ENCODE measurements at regions not wholly inside any gene's neighbourhood (a gene's known extent, or its start where the extent isn't known, plus 50 kb on each side); places are given as distances from the start of the nearest gene placed in this dataset.

DNA sequence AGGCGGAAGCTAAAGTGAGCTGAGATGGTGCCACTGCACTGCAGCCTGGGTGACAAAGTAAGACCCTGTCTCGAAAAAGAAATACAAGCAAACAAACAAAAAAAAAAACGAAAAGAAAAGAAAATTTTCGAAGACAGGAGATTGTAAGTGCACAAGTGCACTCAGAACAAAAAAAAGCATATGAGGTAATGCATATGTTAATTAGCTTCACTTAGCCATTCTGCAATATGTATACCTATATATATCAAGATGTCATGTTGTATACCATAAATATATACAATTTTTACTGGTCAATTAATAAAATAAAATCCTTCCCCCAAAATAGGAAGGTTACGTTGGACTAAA lies 127.5 kb downstream of the RIN2 start:
- Histone ChIP-seq H3K9ac (ENCODE audit: low read depth, low read length) (no peak overlapping the region), H3K27me3 (ENCODE audit: insufficient read depth, low read length) (no peaks in the 10 kb centered on the region), H3K27ac (ENCODE audit: low read depth, low read length) (no peak overlapping the region), H3K36me3 (ENCODE audit: insufficient read depth, low read length) (no peaks in the 10 kb centered on the region), H3K4me1 (ENCODE audit: insufficient read depth, low read length) (peaks cover 13% of the 10 kb centered on the region), H3K9me3 (ENCODE audit: insufficient read depth, low read depth, low read length) (no peaks in the 10 kb centered on the region), H3K4me3 (ENCODE audit: low read length) (no peak overlapping the region)
- 88% methylated on average over 4 of the region's 5 CpGs for WGBS

DNA sequence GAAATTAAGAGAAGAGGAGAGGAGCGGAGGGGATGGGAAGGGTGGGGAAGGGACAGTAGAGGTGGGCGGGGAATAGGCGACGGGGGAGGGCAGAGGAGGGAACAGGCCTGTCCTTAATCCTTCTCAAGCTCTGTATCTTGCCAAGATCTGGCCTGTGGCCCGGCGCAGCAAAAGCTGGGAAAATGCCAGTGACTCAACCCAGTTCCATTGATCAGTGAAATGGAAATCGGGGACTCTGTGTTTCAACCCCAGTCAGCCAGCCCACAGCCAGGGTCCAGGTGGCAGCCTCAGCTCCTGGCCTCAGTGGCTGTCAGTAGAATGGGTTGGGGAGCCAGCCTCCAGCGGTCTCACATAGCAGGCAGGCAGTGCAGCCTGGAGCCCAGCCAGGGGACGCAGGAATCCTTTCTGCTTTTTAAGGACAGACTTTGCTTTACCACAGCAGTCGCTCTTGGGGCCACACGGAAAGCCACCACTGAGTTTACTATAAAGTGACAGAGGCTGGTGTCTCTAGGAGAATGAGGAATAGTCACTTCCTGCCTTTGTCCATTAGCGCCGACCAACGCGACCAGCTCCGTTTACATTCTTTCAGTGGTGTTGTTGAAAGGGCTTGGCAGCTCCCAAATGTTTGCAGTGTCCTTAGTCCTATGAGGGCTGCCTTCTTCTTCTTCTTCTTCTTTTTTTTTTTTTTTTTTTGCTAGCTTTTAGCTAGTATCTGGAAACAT lies 128.0 kb downstream of the RIN2 start:
- Histone ChIP-seq H3K4me3 (ENCODE audit: low read length) (no peak overlapping the region), H3K4me1 (ENCODE audit: insufficient read depth, low read length) (peaks cover 8% of the 10 kb centered on the region), H3K9ac (ENCODE audit: low read depth, low read length) (no peak overlapping the region), H3K27ac (ENCODE audit: low read depth, low read length) (peak overlapping the region; percentile 51; the same call in 1 of the 2 replicates), H3K9me3 (ENCODE audit: insufficient read depth, low read depth, low read length) (no peaks in the 10 kb centered on the region), H3K36me3 (ENCODE audit: insufficient read depth, low read length) (no peaks in the 10 kb centered on the region), H3K27me3 (ENCODE audit: insufficient read depth, low read length) (no peaks in the 10 kb centered on the region)
- WGBS: 76% methylated on average over 16 of the region's 16 CpGs

DNA sequence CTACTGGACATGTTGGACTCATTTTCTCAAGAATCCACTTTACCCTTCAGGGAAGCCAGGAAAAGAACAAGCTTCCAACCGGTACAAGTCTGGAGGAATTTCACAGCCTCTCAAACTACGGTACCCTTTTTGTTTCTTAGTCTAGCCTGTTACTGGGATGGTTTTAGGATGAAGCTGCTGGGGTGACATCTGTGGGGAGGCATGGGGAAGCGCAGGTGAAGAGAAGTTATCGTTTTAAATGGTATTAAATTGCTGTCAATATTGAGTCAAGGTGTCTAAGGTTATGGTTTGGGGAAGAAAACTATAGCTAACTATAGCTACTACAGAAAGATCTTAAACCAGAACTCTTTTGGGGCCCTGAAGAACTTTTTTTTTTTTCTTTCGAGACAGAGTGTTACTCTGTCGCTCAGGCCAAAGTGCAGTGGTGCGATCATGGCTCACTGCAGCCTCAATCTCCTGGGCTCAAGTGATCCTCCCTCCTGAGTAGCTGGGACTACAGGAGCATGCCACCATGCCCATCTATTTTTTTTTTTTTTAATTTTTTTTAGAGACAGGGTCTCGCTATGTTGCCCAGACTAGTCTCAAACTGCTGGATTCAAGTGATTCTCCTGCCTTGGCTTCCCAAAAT lies 128.7 kb downstream of the RIN2 start:
- Histone ChIP-seq H3K36me3 (ENCODE audit: insufficient read depth, low read length) (no peaks in the 10 kb centered on the region), H3K9ac (ENCODE audit: low read depth, low read length) (no peak overlapping the region), H3K4me1 (ENCODE audit: insufficient read depth, low read length) (peaks cover 8% of the 10 kb centered on the region), H3K4me3 (ENCODE audit: low read length) (no peak overlapping the region), H3K27me3 (ENCODE audit: insufficient read depth, low read length) (no peaks in the 10 kb centered on the region), H3K9me3 (ENCODE audit: insufficient read depth, low read depth, low read length) (no peaks in the 10 kb centered on the region), H3K27ac (ENCODE audit: low read depth, low read length) (no peak overlapping the region)
- 84% methylated on average over 8 of the region's 8 CpGs for WGBS

DNA sequence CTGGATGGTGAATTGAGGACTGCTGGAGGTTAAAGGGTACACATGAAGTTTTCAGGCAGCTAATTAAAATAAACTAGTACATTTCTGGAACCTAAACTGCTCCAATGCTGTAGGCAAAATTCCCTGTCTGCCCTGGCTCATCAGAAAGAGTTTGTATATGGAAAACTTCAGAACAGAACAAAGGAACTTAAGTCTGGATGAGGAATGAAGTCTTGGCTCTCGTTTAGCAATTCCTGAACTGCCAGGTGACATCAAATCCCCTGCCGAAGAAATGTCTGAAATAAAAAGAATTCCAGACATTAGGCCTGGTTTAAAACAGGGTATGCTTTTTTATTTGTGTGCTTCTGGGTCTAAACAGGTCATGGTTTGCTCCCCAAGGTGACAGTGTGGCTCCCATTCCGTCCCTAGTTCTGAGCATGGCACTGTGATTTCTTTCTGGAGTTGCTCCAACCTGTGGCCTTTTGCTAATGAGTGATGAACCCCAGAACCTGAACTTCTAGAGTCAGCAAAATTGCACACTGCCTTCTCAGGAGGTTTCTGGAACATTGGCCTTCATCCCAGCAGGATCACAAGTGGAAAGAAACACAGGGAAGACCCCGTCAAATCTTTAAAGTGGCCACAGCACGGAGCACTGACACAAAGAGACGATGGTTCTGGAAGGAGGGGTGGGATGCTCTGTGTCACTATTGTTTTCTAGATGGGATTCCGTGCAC lies 129.4 kb upstream of the NAA20 start:
- no peaks in the 10 kb centered on the region for H3K36me3 ChIP-seq (ENCODE audit: insufficient read depth, low read length)
- H3K4me3 ChIP-seq (ENCODE audit: low read length): no peak overlapping the region
- WGBS: 84% methylated on average over 7 of the region's 7 CpGs
- no peak overlapping the region for H3K27ac ChIP-seq (ENCODE audit: low read depth, low read length)
- no peaks in the 10 kb centered on the region for H3K9me3 ChIP-seq (ENCODE audit: insufficient read depth, low read depth, low read length)
- no peak overlapping the region for H3K9ac ChIP-seq (ENCODE audit: low read depth, low read length)
- H3K4me1 ChIP-seq (ENCODE audit: insufficient read depth, low read length): peaks cover 8% of the 10 kb centered on the region
- no peaks in the 10 kb centered on the region for H3K27me3 ChIP-seq (ENCODE audit: insufficient read depth, low read length)

DNA sequence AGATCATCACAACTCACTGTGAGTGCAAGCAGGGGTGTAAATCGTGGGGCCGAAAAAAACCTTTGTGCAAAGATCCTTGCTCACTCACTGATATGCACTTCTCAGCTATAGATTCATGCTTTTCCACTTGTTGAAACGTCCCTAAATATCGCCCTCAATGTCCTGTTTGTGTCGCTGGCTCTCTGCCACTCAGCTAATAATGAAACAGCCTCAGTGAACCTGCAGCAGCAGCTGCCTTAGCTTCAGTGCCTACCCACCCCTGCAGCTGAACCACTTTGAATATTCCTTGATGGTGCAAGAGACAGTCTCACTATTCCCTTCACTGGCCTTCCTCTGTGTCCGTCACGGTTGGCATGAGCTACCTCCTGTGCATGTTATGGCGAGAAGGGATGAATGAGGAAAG lies 128.9 kb upstream of the NAA20 start:
- no peaks in the 10 kb centered on the region for H3K27me3 ChIP-seq (ENCODE audit: insufficient read depth, low read length)
- no peak overlapping the region for H3K9ac ChIP-seq (ENCODE audit: low read depth, low read length)
- no peak overlapping the region for H3K4me3 ChIP-seq (ENCODE audit: low read length)
- H3K27ac ChIP-seq (ENCODE audit: low read depth, low read length): no peak overlapping the region
- peaks cover 8% of the 10 kb centered on the region for H3K4me1 ChIP-seq (ENCODE audit: insufficient read depth, low read length)
- 95% methylated on average over 8 of the region's 8 CpGs for WGBS
- H3K9me3 ChIP-seq (ENCODE audit: insufficient read depth, low read depth, low read length): no peaks in the 10 kb centered on the region
- H3K36me3 ChIP-seq (ENCODE audit: insufficient read depth, low read length): no peaks in the 10 kb centered on the region

DNA sequence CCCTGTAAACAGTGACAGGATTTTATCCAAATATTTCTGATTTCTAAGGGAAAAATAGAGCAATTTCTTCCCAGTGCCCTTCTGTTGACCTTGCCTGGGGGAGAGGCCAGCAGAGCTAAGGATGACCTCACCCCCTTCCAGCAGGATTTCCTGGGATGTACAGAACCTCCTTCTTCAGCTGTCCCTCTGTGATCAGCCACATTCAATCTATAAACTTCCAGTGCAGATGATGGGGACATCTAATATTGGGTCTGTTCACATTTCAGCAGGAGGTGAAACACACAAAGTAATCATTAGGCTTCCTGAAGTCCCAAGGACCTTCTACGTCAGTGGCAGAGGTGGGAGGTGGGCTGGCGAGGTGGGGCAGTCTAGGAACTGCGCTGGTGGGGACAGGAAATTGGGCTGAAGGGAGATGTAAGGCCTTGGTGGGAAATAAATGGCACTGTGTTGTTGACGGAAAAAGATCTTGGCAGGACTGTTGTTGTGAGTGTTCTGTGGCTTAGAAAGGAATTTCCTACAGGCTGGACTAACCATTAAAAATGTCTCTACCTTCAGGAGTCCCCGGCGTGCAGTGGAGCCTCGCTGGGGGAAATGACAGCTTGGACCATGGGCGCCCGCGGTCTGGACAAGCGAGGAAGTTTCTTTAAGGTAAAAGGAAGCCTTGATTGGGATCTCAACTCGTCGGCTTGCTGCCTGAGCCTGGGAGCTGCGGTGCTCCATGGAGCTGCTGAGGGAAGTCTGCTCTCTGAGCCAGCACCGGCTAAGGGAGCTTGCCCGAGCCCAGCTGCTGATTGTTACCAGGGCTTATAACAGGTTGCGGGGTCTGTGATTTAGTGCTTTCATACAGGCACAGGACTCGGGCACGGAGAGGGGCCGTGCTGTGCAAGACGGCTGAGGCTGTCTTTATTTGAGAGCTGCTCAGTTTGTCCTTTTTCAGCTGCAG lies 127.9 kb upstream of the NAA20 start:
- H3K4me3 ChIP-seq (ENCODE audit: low read length): no peak overlapping the region
- no peak overlapping the region for H3K27ac ChIP-seq (ENCODE audit: low read depth, low read length)
- H3K4me1 ChIP-seq (ENCODE audit: insufficient read depth, low read length): peaks cover 8% of the 10 kb centered on the region
- H3K36me3 ChIP-seq (ENCODE audit: insufficient read depth, low read length): no peaks in the 10 kb centered on the region
- H3K9me3 ChIP-seq (ENCODE audit: insufficient read depth, low read depth, low read length): no peaks in the 10 kb centered on the region
- no peaks in the 10 kb centered on the region for H3K27me3 ChIP-seq (ENCODE audit: insufficient read depth, low read length)
- WGBS: 91% methylated on average over 21 of the region's 21 CpGs
- H3K9ac ChIP-seq (ENCODE audit: low read depth, low read length): no peak overlapping the region

DNA sequence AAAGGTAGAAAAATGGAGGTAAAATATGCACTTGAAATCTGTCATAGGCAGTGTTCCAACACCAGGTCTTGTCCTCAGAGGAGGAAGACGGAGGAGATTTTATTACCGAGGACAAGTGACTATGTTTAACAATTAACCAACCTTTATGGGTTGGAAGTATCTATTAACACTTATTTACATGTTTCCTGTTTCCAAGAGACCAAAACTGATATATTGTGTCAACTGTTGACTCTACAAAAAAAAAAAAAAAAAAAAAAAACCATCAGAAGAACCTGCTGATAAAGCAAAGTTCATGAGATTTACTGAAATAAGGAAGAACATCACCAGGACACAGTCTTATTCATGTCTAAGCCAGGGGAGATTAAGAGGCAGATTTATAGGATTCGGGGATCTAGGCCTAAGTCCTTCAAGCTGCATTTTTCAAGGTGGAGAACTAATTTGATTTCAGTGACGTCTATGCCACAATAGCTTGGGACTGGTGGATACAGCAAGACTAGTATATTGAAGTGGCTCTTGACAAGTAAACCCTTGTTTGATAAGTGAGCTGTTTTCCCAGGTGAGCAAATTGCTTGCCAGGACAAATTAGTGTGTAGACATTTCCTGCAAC lies 126.6 kb upstream of the NAA20 start:
- peaks cover 8% of the 10 kb centered on the region for H3K4me1 ChIP-seq (ENCODE audit: insufficient read depth, low read length)
- no peaks in the 10 kb centered on the region for H3K36me3 ChIP-seq (ENCODE audit: insufficient read depth, low read length)
- no peak overlapping the region for H3K4me3 ChIP-seq (ENCODE audit: low read length)
- H3K9me3 ChIP-seq (ENCODE audit: insufficient read depth, low read depth, low read length): no peaks in the 10 kb centered on the region
- H3K9ac ChIP-seq (ENCODE audit: low read depth, low read length): no peak overlapping the region
- no peak overlapping the region for H3K27ac ChIP-seq (ENCODE audit: low read depth, low read length)
- 81% methylated on average over 4 of the region's 4 CpGs for WGBS
- no peaks in the 10 kb centered on the region for H3K27me3 ChIP-seq (ENCODE audit: insufficient read depth, low read length)

DNA sequence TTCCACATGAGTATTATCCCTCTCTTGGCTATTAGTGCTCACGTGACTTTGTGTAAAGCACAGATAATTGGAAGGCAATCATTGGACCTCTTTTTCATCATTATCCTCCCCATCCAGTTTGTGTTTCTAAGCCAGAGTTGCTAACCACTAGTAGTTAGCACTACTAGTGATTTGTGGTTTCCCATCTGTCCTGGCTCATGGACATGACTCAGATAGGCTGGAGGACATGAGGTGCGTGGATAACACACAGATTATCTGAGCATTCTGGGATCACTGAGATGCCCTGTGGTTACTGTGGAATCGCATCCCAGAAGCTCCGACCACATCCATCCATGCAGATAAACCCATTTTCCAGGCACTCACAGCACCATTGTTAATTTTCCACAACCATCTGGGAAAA lies 123.8 kb upstream of the NAA20 start:
- H3K4me3 ChIP-seq (ENCODE audit: low read length): no peak overlapping the region
- H3K27ac ChIP-seq (ENCODE audit: low read depth, low read length): no peak overlapping the region
- WGBS: 92% methylated on average over 4 of the region's 4 CpGs
- H3K9me3 ChIP-seq (ENCODE audit: insufficient read depth, low read depth, low read length): 0 out of 2 replicates have a peak, but pooled peaks cover under 1% of the 10 kb centered on the region
- H3K27me3 ChIP-seq (ENCODE audit: insufficient read depth, low read length): no peaks in the 10 kb centered on the region
- H3K36me3 ChIP-seq (ENCODE audit: insufficient read depth, low read length): no peaks in the 10 kb centered on the region
- no peaks in the 10 kb centered on the region; the same call in 1 of the 2 replicates for H3K4me1 ChIP-seq (ENCODE audit: insufficient read depth, low read length)
- no peak overlapping the region for H3K9ac ChIP-seq (ENCODE audit: low read depth, low read length)

DNA sequence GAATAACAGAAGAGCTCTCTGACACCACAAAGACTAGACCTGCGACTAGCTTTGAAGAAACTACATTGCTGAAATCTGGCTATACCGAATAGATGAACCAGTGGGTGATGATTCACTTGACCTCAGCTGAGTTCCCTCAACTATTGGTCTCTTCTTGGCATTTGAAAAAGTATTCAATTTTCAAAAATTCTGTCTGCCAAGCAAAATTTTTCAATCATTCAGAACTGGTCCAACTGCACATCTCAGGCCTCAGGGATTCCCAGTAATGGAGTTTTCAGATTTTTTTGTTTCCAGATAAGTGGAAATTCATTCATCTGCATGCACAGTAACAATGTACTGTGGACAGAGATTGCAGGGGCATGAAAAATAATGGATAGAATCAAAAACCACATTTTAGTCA lies 121.4 kb upstream of the NAA20 start:
- Histone ChIP-seq H3K27me3 (ENCODE audit: insufficient read depth, low read length) (no peaks in the 10 kb centered on the region), H3K27ac (ENCODE audit: low read depth, low read length) (no peak overlapping the region), H3K9ac (ENCODE audit: low read depth, low read length) (no peak overlapping the region), H3K4me1 (ENCODE audit: insufficient read depth, low read length) (no peaks in the 10 kb centered on the region), H3K36me3 (ENCODE audit: insufficient read depth, low read length) (no peaks in the 10 kb centered on the region), H3K4me3 (ENCODE audit: low read length) (no peak overlapping the region), H3K9me3 (ENCODE audit: insufficient read depth, low read depth, low read length) (0 out of 2 replicates have a peak, but pooled peaks cover 4% of the 10 kb centered on the region)
- whole genome bisulfite sequencing: 94% methylated on average over 2 of the region's 2 CpGs

DNA sequence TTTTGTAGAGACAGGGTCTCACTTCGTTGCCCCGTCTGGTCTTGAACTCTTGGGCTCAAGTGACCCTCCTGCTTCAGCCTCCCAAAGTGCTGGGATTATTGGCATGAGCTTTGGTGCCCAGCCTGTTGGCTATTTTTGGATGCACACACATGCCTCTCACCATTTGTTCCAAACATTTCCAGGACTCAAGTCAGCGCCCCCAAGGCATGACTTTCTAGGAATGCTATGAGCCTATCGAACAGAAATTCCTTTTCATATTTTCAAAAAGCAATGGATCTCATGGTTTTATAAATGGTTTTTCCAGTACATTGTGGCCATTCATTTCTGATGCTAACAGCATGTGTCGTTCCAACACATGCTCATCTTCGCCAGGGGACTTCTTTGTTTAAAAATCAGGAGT lies 119.3 kb upstream of the NAA20 start:
- H3K9ac ChIP-seq (ENCODE audit: low read depth, low read length): no peak overlapping the region
- H3K36me3 ChIP-seq (ENCODE audit: insufficient read depth, low read length): no peaks in the 10 kb centered on the region
- H3K9me3 ChIP-seq (ENCODE audit: insufficient read depth, low read depth, low read length): 0 out of 2 replicates have a peak, but pooled peaks cover 4% of the 10 kb centered on the region
- no peak overlapping the region for H3K27ac ChIP-seq (ENCODE audit: low read depth, low read length)
- H3K27me3 ChIP-seq (ENCODE audit: insufficient read depth, low read length): no peaks in the 10 kb centered on the region
- no peaks in the 10 kb centered on the region for H3K4me1 ChIP-seq (ENCODE audit: insufficient read depth, low read length)
- H3K4me3 ChIP-seq (ENCODE audit: low read length): no peak overlapping the region
- 95% methylated on average over 6 of the region's 6 CpGs for WGBS

Measured in HUES64 (cell line).